PFSK-1 (cell line): ENCODE measurements at regions not wholly inside any gene's neighbourhood (a gene's known extent, or its start where the extent isn't known, plus 50 kb on each side); places are given as distances from the start of the nearest gene placed in this dataset.

ENCODE experiments used
- FOXP2 ChIP-seq: optimal IDR thresholded peaks from 2 replicates; pipeline ENCODE3; 2011; ENCODE audit warnings: borderline replicate concordance, control low read depth, inconsistent platforms; ENCODE audit not compliant: insufficient read depth; ENCODE audit errors: extremely low read length, extremely low read depth
- POLR2AphosphoS5 ChIP-seq: IDR thresholded peaks from 2 replicates; pipeline ENCODE4 v1.6.1; 2012; ENCODE audit warnings: low read depth, mild to moderate bottlenecking, control low read depth, low read length, moderate library complexity
- REST ChIP-seq, 2 experiments: IDR thresholded peaks; 2 replicates each; pipeline versions ENCODE4 v1.6.1 to v1.8.0; 2011 to 2012; ENCODE audit warnings: low read depth in 2 of 2, low read length in 2 of 2, control low read depth in 1 of 2, inconsistent platforms in 1 of 2, mild to moderate bottlenecking in 1 of 2, moderate library complexity in 1 of 2; ENCODE audit not compliant: insufficient read depth in 1 of 2
- SIN3A ChIP-seq: IDR thresholded peaks from 2 replicates; pipeline ENCODE4 v1.6.1; 2012; ENCODE audit warnings: mild to moderate bottlenecking, low read length, moderate library complexity, borderline replicate concordance; ENCODE audit not compliant: insufficient read depth
- TAF1 ChIP-seq: IDR thresholded peaks from 2 replicates; pipeline ENCODE4 v1.6.1; 2012; ENCODE audit warnings: low read length, control low read depth, borderline replicate concordance; ENCODE audit not compliant: insufficient read depth

GRCh38 chr22:49667236-49667635 is 160.4 kb downstream of the BRD1 start:
- TF ChIP-seq FOXP2, result no peak
- TF ChIP-seq SIN3A, result no peak
- no peak for TF ChIP-seq POLR2AphosphoS5
- no peak for TF ChIP-seq REST (IDR thresholded peaks at IDR 0.05; ENCODE audit: insufficient read depth in 1 of 2, low read depth in 2 of 2, low read length in 2 of 2)
- TF ChIP-seq TAF1, result no peak

- TF ChIP-seq FOXP2, result no peak
- no peak for TF ChIP-seq SIN3A
- TF ChIP-seq TAF1, result no peak
- no peak for TF ChIP-seq REST (IDR thresholded peaks at IDR 0.05; ENCODE audit: insufficient read depth in 1 of 2, low read depth in 2 of 2, low read length in 2 of 2)
- no peak for TF ChIP-seq POLR2AphosphoS5
These were observed 161.4 kb downstream of the BRD1 start for GRCh38 chr22:49666146-49666809.

GRCh38 chr22:49664891-49665290 is 162.8 kb downstream of the BRD1 start:
- TF ChIP-seq TAF1 (no peak), SIN3A (no peak), FOXP2 (no peak), REST (IDR thresholded peaks at IDR 0.05; ENCODE audit: insufficient read depth in 1 of 2, low read depth in 2 of 2, low read length in 2 of 2) (no peak)

- TF ChIP-seq POLR2AphosphoS5 (no peak), REST (IDR thresholded peaks at IDR 0.05; ENCODE audit: insufficient read depth in 1 of 2, low read depth in 2 of 2, low read length in 2 of 2) (no peak), SIN3A (no peak), TAF1 (no peak), FOXP2 (no peak)
These were observed 163.2 kb downstream of the BRD1 start for GRCh38 chr22:49664371-49664881.
